SK-N-SH (cell line): ENCODE measurements at regions not wholly inside any gene's neighbourhood (a gene's known extent, or its start where the extent isn't known, plus 50 kb on each side); places are given as distances from the start of the nearest gene placed in this dataset.

Experiments used
- CTCF ChIA-PET: fragments of 300-600, 350-600 bp; formaldehyde crosslinking; extraction: SDS; loops from one replicate; lab custom pipeline; 2021; lab: Yijun Ruan, JAX
- POLR2A ChIA-PET: fragments of 350-600 bp; sonication (Branson Sonifier 250); formaldehyde crosslinking; extraction: SDS; loops from one replicate; lab custom pipeline; 2020; ENCODE audit warnings: antibody characterized with exemption, inconsistent platforms; lab: Yijun Ruan, JAX
- DNase-seq: peaks from one replicate; pipeline ENCODE4 v3.0.0; 2012
- H2AFZ ChIP-seq: fragments of 200-600 bp; sonication (generic); 2 replicates; pipeline ENCODE4 v1.8.1; 2016; ENCODE audit warnings: antibody characterized with exemption, mild to moderate bottlenecking, low read depth
- H3F3A ChIP-seq: fragments of 200-600 bp; sonication (generic); replicated peaks from 2 replicates; pipeline ENCODE3; 2016; ENCODE audit warnings: antibody characterized with exemption, mild to moderate bottlenecking; ENCODE audit not compliant: insufficient read depth
- H3K27ac ChIP-seq, 2 experiments: fragments of 200-500 bp in 1 of 2; fragments of 200-600 bp in 1 of 2; sonication (Bioruptor generic) in 1 of 2; sonication (generic), shearing (Covaris generic) in 1 of 2; 2 replicates each; pipeline versions ENCODE4 v1.5.1 to v1.6.1; 2014 to 2016; ENCODE audit warnings: low read depth in 2 of 2, inconsistent platforms in 1 of 2, low read length in 1 of 2, mild to moderate bottlenecking in 1 of 2, mixed read lengths in 1 of 2
- H3K27me3 ChIP-seq: fragments of 200-600 bp; sonication (generic), shearing (Covaris generic); 2 replicates; pipeline ENCODE4 v1.6.1; 2016; ENCODE audit warnings: mixed run types; ENCODE audit not compliant: insufficient read depth
- H3K36me3 ChIP-seq, 2 experiments: fragments of 200-500 bp in 1 of 2; fragments of 200-600 bp in 1 of 2; sonication (Bioruptor generic) in 1 of 2; sonication (generic) in 1 of 2; replicated peaks in 1 of 2; 2 replicates each; pipeline versions ENCODE3 to v1.5.1; 2014 to 2016; ENCODE audit warnings: low read length in 1 of 2, mild to moderate bottlenecking in 1 of 2; ENCODE audit not compliant: insufficient read depth in 2 of 2, control insufficient read depth in 1 of 2
- H3K4me1 ChIP-seq, 2 experiments: fragments of 200-500 bp in 1 of 2; fragments of 200-600 bp in 1 of 2; sonication (Bioruptor generic) in 1 of 2; sonication (generic), shearing (Covaris generic) in 1 of 2; 2 replicates each; pipeline versions ENCODE4 v1.5.1 to v1.6.1; 2014 to 2016; ENCODE audit warnings: low read depth in 1 of 2, low read length in 1 of 2, mixed run types in 1 of 2; ENCODE audit not compliant: insufficient read depth in 2 of 2, control insufficient read depth in 1 of 2
- H3K4me2 ChIP-seq: fragments of 200-600 bp; sonication (generic), shearing (Covaris generic); 2 replicates; pipeline ENCODE4 v1.6.1; 2017; ENCODE audit warnings: mixed run types
- H3K4me3 ChIP-seq, 2 experiments: fragments of 200-500 bp in 1 of 2; fragments of 200-600 bp in 1 of 2; sonication (Bioruptor generic) in 1 of 2; sonication (generic), shearing (Covaris generic) in 1 of 2; 2 replicates each; pipeline versions ENCODE4 v1.5.1 to v1.8.1; 2014 to 2016; ENCODE audit warnings: low read depth in 2 of 2, inconsistent platforms in 1 of 2, low read length in 1 of 2, mild to moderate bottlenecking in 1 of 2, mixed read lengths in 1 of 2, moderate library complexity in 1 of 2
- H3K79me2 ChIP-seq: fragments of 200-600 bp; sonication (generic); 2 replicates; pipeline ENCODE4 v1.8.1; 2017; ENCODE audit warnings: mild to moderate bottlenecking; ENCODE audit not compliant: insufficient read depth
- H3K9ac ChIP-seq: fragments of 200-600 bp; sonication (generic); 2 replicates; pipeline ENCODE4 v1.6.1; 2017; ENCODE audit warnings: mixed run types
- H3K9me2 ChIP-seq: fragments of 200-600 bp; sonication (generic); 2 replicates; pipeline ENCODE4 v1.6.1; 2017; ENCODE audit warnings: mixed run types
- H3K9me3 ChIP-seq: fragments of 200-600 bp; sonication (generic); 2 replicates; pipeline ENCODE4 v1.6.1; 2017; ENCODE audit warnings: mixed run types, mild to moderate bottlenecking, moderate library complexity
- H4K20me1 ChIP-seq: fragments of 200-600 bp; sonication (generic); 2 replicates; pipeline ENCODE4 v1.6.1; 2017; ENCODE audit warnings: mild to moderate bottlenecking, mixed run types; ENCODE audit not compliant: insufficient read depth
- EZH2phosphoT487 ChIP-seq: fragments of 200-600 bp; sonication (generic); IDR thresholded peaks from 2 replicates; pipeline ENCODE4 v1.6.1; 2017; ENCODE audit warnings: low read depth, mixed run types, mild to moderate bottlenecking, antibody characterized with exemption, moderate library complexity, borderline replicate concordance
- FOSL2 ChIP-seq: IDR thresholded peaks from 2 replicates; pipeline ENCODE4 v1.4.0; 2012; ENCODE audit warnings: low read depth, mild to moderate bottlenecking, moderate library complexity, borderline replicate concordance
- FOXJ3 ChIP-seq: sonication (generic); formaldehyde crosslinking; IDR thresholded peaks from 2 replicates; pipeline ENCODE4 v1.5.1; 2020; ENCODE audit warnings: mild to moderate bottlenecking, missing genetic modification reagents
- GABPA ChIP-seq: IDR thresholded peaks from 2 replicates; pipeline ENCODE4 v1.4.0; 2012; ENCODE audit warnings: low read depth, mild to moderate bottlenecking
- JUND ChIP-seq: IDR thresholded peaks from 2 replicates; pipeline ENCODE4 v1.4.0; 2012
- MEF2A ChIP-seq: IDR thresholded peaks from 2 replicates; pipeline ENCODE4 v1.4.0; 2012; ENCODE audit warnings: low read depth, borderline replicate concordance
- NFIC ChIP-seq: IDR thresholded peaks from 2 replicates; pipeline ENCODE4 v1.4.0; 2012; ENCODE audit warnings: borderline replicate concordance
- RCOR1 ChIP-seq: fragments of 150-350 bp; IDR thresholded peaks from 2 replicates; pipeline ENCODE4 v1.6.1; 2017; ENCODE audit warnings: antibody characterized with exemption, low read length
- REST ChIP-seq: IDR thresholded peaks from 2 replicates; pipeline ENCODE4 v1.6.1; 2012; ENCODE audit warnings: mild to moderate bottlenecking, low read depth, low read length, moderate library complexity
- TAF1 ChIP-seq: IDR thresholded peaks from 2 replicates; pipeline ENCODE4 v1.6.1; 2012; ENCODE audit warnings: low read depth, mild to moderate bottlenecking, low read length, moderate library complexity, borderline replicate concordance
- TCF12 ChIP-seq: IDR thresholded peaks from 2 replicates; pipeline ENCODE4 v1.4.0; 2012
- USF2 ChIP-seq: fragments of 150-350 bp; IDR thresholded peaks from 2 replicates; pipeline ENCODE4 v1.6.1; 2017; ENCODE audit warnings: antibody characterized with exemption, low read length, low read depth, borderline replicate concordance
- ZBTB33 ChIP-seq: IDR thresholded peaks from 2 replicates; pipeline ENCODE4 v1.4.0; 2012; ENCODE audit warnings: low read depth, borderline replicate concordance
- WGBS: methylation state at CpG from one replicate; pipeline ENCODE4 v1.1.6; 2017; ENCODE audit warnings: low lambda C conversion rate; 5-methylcytosine and 5-hydroxymethylcytosine counted together

- H3K9me2 ChIP-seq = no peaks in the 10 kb centered on the region
- H3K9me3 ChIP-seq = no peaks in the 10 kb centered on the region
- ChIA-PET CTCF (no interaction called here), POLR2A (no interaction called here)
- TF ChIP-seq EZH2phosphoT487 (no peak), ZBTB33 (no peak), RCOR1 (no peak), GABPA (no peak), TCF12 (no peak), FOXJ3 (no peak), NFIC (no peak), FOSL2 (no peak), USF2 (no peak), TAF1 (no peak), REST (no peak), JUND (no peak), MEF2A (no peak)
- no peaks in the 10 kb centered on the region for H3K27me3 ChIP-seq
- H3K9ac ChIP-seq = no peak overlapping the region
- no peak overlapping the region for H3K4me3 ChIP-seq
- H3K79me2 ChIP-seq = no peaks in the 10 kb centered on the region
- no peak for DNase-seq
- no peak overlapping the region for H3K27ac ChIP-seq
- H3K4me1 ChIP-seq = no peaks in the 10 kb centered on the region
- WGBS = 84% methylated on average over 14 of the region's 14 CpGs
- no peaks in the 10 kb centered on the region for H3K36me3 ChIP-seq
- H3K4me2 ChIP-seq = no peak overlapping the region
- H4K20me1 ChIP-seq = no peaks in the 10 kb centered on the region
- no peaks in the 10 kb centered on the region for H3F3A ChIP-seq
- no peak overlapping the region for H2AFZ ChIP-seq
These were observed 585.5 kb upstream of the ITGA1 start for GRCh38 chr5:52202256-52202655.
